ENCODE measurements at regions not wholly inside any gene's neighbourhood (a gene's known extent, or its start where the extent isn't known, plus 50 kb on each side); places are given as distances from the start of the nearest gene placed in this dataset.

- no peak for DNase-seq (ENCODE audit: low read depth)
Measured at GRCh38 chr18:34978533-34978893, 62.7 kb upstream of the MAPRE2 start.

- DNase-seq (ENCODE audit: low read depth), result no peak
Measured at GRCh38 chr18:34978953-34979608, 62.1 kb upstream of the MAPRE2 start.

- no peak for DNase-seq (ENCODE audit: low read depth)
Measured at GRCh38 chr18:34981487-34981886, 59.7 kb upstream of the MAPRE2 start.

DNA sequence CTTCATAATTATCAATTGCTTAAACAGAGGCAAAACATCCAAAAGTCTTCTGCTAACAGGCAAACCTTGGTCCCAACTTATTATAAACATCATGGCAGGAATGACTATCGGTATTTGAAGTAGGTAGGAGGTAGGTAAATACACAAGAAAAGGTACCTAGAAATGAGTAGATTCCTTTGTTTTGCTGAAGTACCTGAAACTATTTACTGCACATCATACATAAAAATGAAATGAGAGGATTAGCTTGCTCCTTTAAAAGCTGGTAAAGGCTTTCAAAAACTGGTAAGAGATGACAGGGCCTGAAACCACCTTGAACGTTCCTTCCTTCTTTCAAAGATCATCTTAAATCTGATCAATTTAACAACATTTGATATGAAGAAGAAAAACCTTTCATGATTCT, 55.2 kb upstream of the MAPRE2 start:
- DNase-seq (ENCODE audit: low read depth), result no peak

- no peak for DNase-seq (ENCODE audit: low read depth)
Measured at GRCh38 chr18:34990597-34990996, 50.6 kb upstream of the MAPRE2 start.

DNA sequence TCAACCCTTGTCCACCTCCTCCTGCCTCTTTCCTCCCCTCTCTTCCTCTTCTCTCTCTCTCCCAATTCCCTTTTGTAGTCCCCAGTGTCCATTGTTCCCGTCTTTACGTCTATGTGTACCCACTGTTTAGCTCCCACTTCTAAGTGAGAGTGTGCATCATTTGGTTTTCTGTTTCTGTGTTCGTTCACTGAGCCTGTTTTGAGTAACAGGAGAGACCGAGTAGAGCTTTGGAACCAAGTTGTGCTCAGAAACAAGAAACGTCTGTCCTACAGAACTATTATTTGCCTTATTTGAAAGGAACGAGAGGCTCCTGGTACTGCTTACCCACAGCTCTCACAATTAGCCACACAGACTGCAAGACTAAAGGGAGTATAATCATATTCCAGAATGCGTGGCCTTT, 50.1 kb upstream of the MAPRE2 start:
- no peak for DNase-seq (ENCODE audit: low read depth)

Measured in CMK (cell line).